ENCODE measurements at regions not wholly inside any gene's neighbourhood (a gene's known extent, or its start where the extent isn't known, plus 50 kb on each side); places are given as distances from the start of the nearest gene placed in this dataset.

DNA sequence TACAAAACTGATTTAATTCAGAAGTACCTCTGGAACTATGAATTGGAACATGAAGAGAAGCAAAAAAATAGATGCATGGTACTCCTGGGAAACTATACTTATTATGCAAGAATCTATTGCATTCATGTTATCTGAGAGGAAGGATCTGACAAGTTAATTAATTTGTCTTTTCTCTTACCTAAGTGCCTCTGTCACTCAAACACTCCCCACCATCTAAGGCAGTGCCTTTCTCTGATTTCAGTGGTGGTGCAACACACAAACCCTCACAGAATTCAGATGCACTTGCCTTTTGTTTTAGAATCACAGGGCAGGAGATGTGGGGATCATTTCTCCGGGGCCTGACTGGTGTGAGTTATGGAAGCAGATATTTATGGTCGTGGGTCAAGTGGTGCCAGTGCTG, 52.5 kb upstream of the C9orf72 start:
- no peak for DNase-seq (ENCODE audit: low spot score)

DNA sequence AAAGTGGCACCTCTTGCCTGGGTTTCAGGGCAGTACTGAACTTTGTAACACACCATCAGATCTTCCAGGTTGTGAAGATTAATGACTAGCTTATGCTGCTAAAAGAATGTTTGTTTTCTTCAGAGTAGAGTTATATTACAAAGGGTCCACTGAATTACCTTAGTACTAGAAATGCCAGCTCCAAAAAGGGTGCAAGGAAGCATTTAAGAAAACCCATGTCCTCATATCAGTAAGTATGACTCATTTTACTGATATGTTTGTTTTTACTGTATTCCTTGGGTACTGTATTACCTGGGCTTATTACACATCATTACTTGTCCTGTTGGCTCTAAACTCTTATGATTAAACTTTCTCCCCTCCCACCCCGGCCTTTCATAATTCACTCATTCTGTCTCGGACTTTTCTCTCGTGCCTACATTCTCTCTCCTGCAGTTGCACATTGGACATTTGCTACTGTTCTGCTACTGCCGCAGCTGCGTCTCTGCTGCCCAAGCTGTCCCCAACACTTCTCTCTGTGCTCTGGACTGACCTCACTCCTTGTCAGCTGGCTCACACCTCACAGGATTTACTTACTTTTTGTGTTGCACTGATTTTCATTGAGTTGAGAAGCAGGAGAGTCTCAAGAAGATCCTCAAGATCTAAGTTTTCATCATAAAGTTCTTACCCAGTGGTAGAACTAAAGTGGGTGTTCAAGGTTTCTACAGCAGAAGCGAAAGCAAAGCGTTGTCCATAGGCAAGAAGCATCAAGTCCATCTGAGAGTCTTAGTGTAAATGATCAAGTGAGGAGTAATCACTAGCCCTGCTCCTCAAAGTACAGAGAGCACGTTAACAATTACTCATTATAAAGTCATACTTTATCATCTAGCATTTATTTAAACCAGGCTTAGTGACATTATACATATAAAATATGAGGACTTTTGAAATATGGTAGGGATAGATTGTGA, 53.2 kb upstream of the C9orf72 start:
- no peak for DNase-seq (ENCODE audit: low spot score)

GRCh38 chr9:27627188-27627564, 53.9 kb upstream of the C9orf72 start:
- no peak for DNase-seq (ENCODE audit: low spot score)

DNA sequence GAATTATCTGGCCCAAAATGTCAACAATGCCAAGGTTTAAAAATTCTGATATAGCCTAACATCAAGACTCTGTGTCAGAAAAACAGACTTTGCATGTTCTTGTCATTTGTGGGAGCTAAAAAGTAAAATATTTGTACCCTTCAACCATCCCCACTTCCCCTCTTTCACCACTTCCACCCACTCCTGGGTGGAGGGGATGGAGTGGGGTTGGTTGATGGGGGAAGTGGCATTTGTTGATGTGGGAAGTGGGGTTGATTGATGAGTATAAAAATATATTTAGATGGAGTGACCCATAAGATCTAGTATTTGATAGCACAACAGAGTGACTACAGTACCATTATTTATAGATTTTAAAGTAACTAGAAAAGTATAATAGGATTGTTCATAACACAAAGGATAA, 55.0 kb upstream of the C9orf72 start:
- DNase-seq (ENCODE audit: low spot score): no peak

DNA sequence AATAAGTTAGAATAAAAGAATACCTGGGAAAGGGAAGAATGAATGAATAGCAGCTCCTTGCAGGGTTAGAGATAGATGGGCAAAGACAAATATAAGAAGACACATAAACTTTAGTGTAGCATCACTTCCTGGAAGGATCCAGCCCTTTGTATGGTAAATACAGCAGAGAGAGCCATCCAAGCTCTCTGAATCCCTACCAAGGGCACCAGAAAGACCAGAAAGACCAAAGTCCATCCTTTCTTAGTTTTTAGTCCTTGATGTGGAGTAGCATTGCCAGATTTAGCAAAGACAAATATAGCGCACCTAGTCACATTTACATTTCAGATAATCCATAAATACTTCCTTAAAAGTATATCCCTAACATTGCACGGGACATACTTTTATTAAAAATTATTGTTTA, 56.1 kb upstream of the C9orf72 start:
- no peak for DNase-seq (ENCODE audit: low spot score)

- no peak for DNase-seq (ENCODE audit: low spot score)
These were observed 59.0 kb upstream of the C9orf72 start for GRCh38 chr9:27632254-27632653.

DNA sequence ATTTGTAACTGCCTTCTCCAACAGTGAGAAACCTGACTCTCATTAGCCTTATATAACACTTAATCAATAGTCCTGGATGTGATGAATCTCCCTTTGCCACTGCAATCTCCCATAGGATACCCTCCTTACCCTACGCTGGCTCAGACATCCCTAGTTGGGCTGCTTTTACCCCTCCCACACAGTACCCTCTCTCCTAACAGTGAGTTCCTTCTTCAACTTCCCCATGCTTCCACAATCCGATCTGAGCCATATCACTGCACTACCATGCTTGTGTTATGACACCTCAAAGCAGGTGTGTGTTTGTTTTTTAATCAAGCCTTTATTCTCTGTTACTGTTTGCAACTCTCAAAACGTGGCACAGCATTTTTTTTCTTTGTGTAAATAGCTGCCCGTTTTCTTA, 60.5 kb upstream of the C9orf72 start:
- no peak for DNase-seq (ENCODE audit: low spot score)

DNA sequence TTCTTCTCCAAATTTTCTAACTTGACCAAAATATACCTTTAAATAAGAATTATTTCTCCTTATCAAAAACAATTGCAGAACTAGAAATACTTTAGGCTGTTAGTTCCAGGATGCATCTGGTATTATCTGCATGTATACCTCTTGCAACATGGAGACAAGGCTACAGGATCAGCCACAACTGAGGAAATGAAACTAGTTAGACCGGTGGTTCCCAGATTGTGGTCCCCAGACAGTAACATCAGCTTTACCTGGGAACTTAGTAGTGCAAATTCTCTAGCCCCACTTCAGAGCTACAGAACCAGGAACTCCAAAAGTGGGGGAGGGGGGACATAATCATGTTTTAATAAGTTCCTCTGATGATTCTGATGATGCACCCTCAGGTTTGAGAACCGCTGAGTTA, 61.6 kb upstream of the C9orf72 start:
- DNase-seq (ENCODE audit: low spot score): no peak

GRCh38 chr9:27638716-27639115, 65.4 kb upstream of the C9orf72 start:
- DNase-seq (ENCODE audit: low spot score): no peak

GRCh38 chr9:27645161-27645840, 72.0 kb upstream of the C9orf72 start:
- no peak for DNase-seq (ENCODE audit: low spot score)

GRCh38 chr9:27653246-27653645, 80.0 kb upstream of the C9orf72 start:
- no peak for DNase-seq (ENCODE audit: low spot score)

DNA sequence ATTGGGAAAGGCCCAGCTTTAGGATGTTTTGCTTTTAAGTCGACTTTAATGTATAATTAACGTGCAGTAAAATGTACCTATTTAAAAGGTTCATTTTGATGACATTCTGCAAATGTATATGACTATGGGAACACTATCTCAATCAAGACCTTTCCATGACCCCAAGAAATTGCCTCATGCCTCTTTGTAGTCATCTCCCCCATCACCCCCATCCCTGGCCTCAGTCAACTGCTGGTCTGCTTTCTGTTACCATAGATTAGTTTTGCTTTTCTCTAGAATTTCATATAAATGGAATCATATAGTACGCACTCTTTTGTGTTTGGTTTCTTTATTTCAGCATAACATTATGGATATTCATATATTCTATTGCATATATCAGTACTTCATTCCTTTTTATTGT, 80.7 kb upstream of the C9orf72 start:
- DNase-seq (ENCODE audit: low spot score): no peak

- no peak for DNase-seq (ENCODE audit: low spot score)
These were observed 81.5 kb upstream of the C9orf72 start for GRCh38 chr9:27654629-27655285.

DNA sequence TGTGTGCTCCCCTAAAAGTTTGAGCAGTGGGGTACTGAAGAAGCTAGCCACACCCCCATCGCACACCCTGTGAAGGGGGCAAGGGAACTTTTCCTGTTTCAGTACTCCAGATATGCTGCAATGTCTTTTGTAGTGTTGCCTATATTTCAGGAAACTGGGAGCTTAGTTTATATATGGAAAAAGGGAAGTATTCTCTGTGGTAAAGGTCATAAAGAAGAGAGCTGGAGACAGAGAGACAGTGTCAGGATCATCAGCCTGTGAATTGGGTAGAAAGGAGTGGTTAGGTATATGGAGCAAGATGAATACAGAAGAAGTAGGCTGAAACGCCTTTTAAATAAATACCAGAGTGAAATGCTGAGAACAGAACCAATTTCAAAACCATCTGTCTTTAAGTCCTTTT, 82.2 kb upstream of the C9orf72 start:
- DNase-seq (ENCODE audit: low spot score): no peak

DNA sequence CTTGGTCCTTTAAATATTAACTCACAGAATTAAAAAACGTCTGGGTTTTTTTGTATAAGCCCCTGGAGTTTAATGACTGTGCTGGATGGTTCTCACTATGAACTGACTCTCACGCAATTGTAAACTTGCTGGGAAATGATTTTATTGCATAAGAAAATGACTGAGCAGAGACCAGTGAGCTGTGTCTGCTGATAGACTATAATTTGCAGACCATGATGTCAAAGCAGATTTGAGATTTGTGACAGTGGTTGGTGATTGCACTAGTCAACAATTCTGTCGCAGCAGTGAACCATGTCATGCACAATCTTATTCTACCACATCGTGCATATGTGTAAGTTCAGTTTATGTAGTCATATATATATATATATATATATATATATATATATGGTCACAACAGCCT, 85.7 kb upstream of the C9orf72 start:
- no peak for DNase-seq (ENCODE audit: low spot score)

- no peak for DNase-seq (ENCODE audit: low spot score)
These were observed 86.3 kb upstream of the C9orf72 start for GRCh38 chr9:27659571-27659970.

DNA sequence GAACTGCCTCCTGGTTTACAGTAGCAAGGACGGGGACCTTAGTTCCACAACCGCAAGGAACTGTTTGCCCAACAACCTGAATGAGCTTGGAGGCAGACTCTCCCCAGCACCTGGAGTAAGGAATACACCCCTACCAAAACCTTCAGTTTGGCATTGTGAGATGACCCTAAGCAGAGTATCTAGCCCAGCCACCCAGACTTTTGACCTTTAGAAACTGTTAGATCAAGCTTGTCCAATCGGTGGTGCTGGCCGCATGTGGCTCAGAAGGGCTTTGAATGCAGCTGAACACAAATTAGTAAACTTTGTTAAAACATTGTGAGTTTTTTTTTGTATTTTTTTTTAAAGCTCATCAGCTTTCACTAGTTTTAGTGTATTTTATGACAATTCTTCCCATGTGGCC, 86.9 kb upstream of the C9orf72 start:
- no peak for DNase-seq (ENCODE audit: low spot score)

GRCh38 chr9:27663526-27663925, 90.2 kb upstream of the C9orf72 start:
- no peak for DNase-seq (ENCODE audit: low spot score)

GRCh38 chr9:27664121-27664779, 91.0 kb upstream of the C9orf72 start:
- no peak for DNase-seq (ENCODE audit: low spot score)

- DNase-seq (ENCODE audit: low spot score): no peak
These were observed 91.9 kb upstream of the C9orf72 start for GRCh38 chr9:27665136-27665535.

GRCh38 chr9:27668280-27668679, 95.0 kb upstream of the C9orf72 start:
- DNase-seq (ENCODE audit: low spot score): no peak

- DNase-seq (ENCODE audit: low spot score): no peak
These were observed 98.4 kb upstream of the C9orf72 start for GRCh38 chr9:27671636-27672035.

DNA sequence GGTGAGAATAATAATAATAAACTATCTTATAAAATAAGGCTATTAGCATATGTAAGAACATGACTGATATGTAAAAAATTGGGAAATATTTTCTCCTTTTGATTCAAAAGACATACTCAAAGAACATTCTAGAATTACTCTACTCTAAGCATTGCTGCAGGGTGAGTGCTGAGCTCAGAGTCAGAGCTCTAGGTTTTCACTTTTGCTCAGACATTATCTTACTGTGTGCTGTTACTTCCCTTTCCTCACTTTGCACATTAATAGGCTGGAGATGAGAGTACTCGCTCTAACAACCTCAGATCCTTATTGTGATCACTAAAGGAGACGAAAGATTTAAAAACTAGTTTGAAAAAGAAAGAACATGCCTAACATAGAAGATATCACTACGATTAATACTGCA, 99.4 kb upstream of the C9orf72 start:
- no peak for DNase-seq (ENCODE audit: low spot score)

Data from AG08395 (cell line).